SU-DHL-6 (cell line): ENCODE measurements at regions not wholly inside any gene's neighbourhood (a gene's known extent, or its start where the extent isn't known, plus 50 kb on each side); places are given as distances from the start of the nearest gene placed in this dataset.

Experiments used
- CTCF ChIP-seq: fragments of 200-600 bp; sonication (generic); IDR thresholded peaks from one replicate; pipeline ENCODE4 v1.5.1; 2017; ENCODE audit warnings: antibody characterized with exemption, mild to moderate bottlenecking, low read length, moderate library complexity; ENCODE audit not compliant: insufficient read depth, poor library complexity, severe bottlenecking
- EZH2phosphoT487 ChIP-seq: fragments of 200-600 bp; sonication (generic), shearing (Covaris generic); conservative IDR thresholded peaks from 2 replicates; pipeline ENCODE4 v1.6.1; 2018; ENCODE audit warnings: mild to moderate bottlenecking, antibody characterized with exemption, low read length, moderate library complexity, mixed read lengths

- TF ChIP-seq CTCF (no peak), EZH2phosphoT487 (no peak)
These were observed 530.2 kb downstream of the RPS29 start for GRCh38 chr14:49056021-49056420.
